Keratinocyte (primary cell): ENCODE measurements at regions not wholly inside any gene's neighbourhood (a gene's known extent, or its start where the extent isn't known, plus 50 kb on each side); places are given as distances from the start of the nearest gene placed in this dataset.
"Not testable (repeated sequence)": the region's sequence is repeated elsewhere in the genome, so short reads cannot be mapped to it uniquely, and the experiment has no call there.

Experiments
- DNase-seq: peaks from one replicate; pipeline ENCODE4 v3.0.0-alpha.2; 2011; ENCODE audit warnings: low read depth, missing footprints, low spot score
- FAIRE-seq: peaks from 2 replicates; lab custom pipeline; 2011; peaks lifted over from hg19 to GRCh38; lab: Jason Lieb, UNC
- H2AFZ ChIP-seq: 2 replicates; pipeline ENCODE4 v1.6.0; 2012; ENCODE audit warnings: low read length, control low read depth, inconsistent platforms; ENCODE audit not compliant: control insufficient read depth
- H3K27ac ChIP-seq: 2 replicates; pipeline ENCODE4 v1.5.1; 2011; ENCODE audit warnings: low read length; ENCODE audit not compliant: control insufficient read depth, insufficient read depth
- H3K27me3 ChIP-seq: 3 replicates; pipeline ENCODE4 v1.6.0; 2011; ENCODE audit warnings: low read length; ENCODE audit not compliant: control insufficient read depth, insufficient read depth; ENCODE audit errors: extremely low read depth
- H3K36me3 ChIP-seq, 2 experiments: 2 replicates in 1 of 2; 3 replicates in 1 of 2; pipeline ENCODE4 v1.5.1; 2011; ENCODE audit warnings: low read length in 2 of 2, mild to moderate bottlenecking in 1 of 2; ENCODE audit not compliant: control insufficient read depth in 2 of 2, insufficient read depth in 2 of 2; ENCODE audit errors: extremely low read depth in 1 of 2
- H3K4me1 ChIP-seq: 3 replicates; pipeline ENCODE4 v1.5.1; 2011; ENCODE audit warnings: low read length; ENCODE audit not compliant: control insufficient read depth, insufficient read depth; ENCODE audit errors: extremely low read depth
- H3K4me2 ChIP-seq: 3 replicates; pipeline ENCODE4 v1.6.0; 2011; ENCODE audit warnings: low read depth, low read length; ENCODE audit not compliant: control insufficient read depth, insufficient read depth; ENCODE audit errors: extremely low read depth
- H3K4me3 ChIP-seq, 3 experiments: fragments of 200-600 bp in 1 of 3; sonication (generic) in 1 of 3; 2 replicates in 2 of 3; 3 replicates in 1 of 3; pipeline ENCODE4 v1.5.1; 2011 to 2016; ENCODE audit warnings: low read length in 3 of 3, mild to moderate bottlenecking in 3 of 3, control low read depth in 2 of 3, inconsistent platforms in 1 of 3, low read depth in 1 of 3, mixed read lengths in 1 of 3, mixed run types in 1 of 3, moderate library complexity in 1 of 3; ENCODE audit not compliant: control insufficient read depth in 2 of 3, insufficient read depth in 2 of 3; ENCODE audit errors: extremely low read depth in 1 of 3
- H3K79me2 ChIP-seq: 2 replicates; pipeline ENCODE4 v1.6.0; 2012; ENCODE audit warnings: low read length; ENCODE audit not compliant: control insufficient read depth, insufficient read depth
- H3K9ac ChIP-seq: 3 replicates; pipeline ENCODE4 v1.6.0; 2011; ENCODE audit warnings: low read length; ENCODE audit not compliant: control insufficient read depth, insufficient read depth; ENCODE audit errors: extremely low read depth
- H3K9me1 ChIP-seq: 3 replicates; pipeline ENCODE4 v1.6.0; 2011; ENCODE audit warnings: low read length; ENCODE audit not compliant: control insufficient read depth, insufficient read depth; ENCODE audit errors: extremely low read depth
- H3K9me3 ChIP-seq: 2 replicates; pipeline ENCODE4 v1.5.1; 2012; ENCODE audit warnings: low read depth, low read length; ENCODE audit not compliant: control insufficient read depth
- H4K20me1 ChIP-seq: 3 replicates; pipeline ENCODE4 v1.6.0; 2011; ENCODE audit warnings: low read length; ENCODE audit not compliant: control insufficient read depth, insufficient read depth; ENCODE audit errors: extremely low read depth
- CTCF ChIP-seq, 3 experiments: IDR thresholded peaks in 1 of 3; conservative IDR thresholded peaks in 1 of 3; optimal IDR thresholded peaks in 1 of 3; 2 replicates in 2 of 3; 3 replicates in 1 of 3; pipeline versions ENCODE3 to v1.5.1; 2011; ENCODE audit warnings: low read length in 3 of 3, mild to moderate bottlenecking in 3 of 3, moderate library complexity in 2 of 3, control low read depth in 1 of 3, inconsistent platforms in 1 of 3; ENCODE audit not compliant: insufficient read depth in 2 of 3; ENCODE audit errors: extremely low read depth in 1 of 3
- EZH2 ChIP-seq: IDR thresholded peaks from one replicate; pipeline ENCODE4 v1.6.1; 2012; ENCODE audit warnings: inconsistent platforms, mild to moderate bottlenecking, low read length, moderate library complexity
- dilution Hi-C: fragments of 300-500 bp; cut with MboI; formaldehyde crosslinking; loops from one replicate; pipeline ENCODE4 v1.7.0; 2020; ENCODE audit warnings: low sequenced_read_pairs; ENCODE audit not compliant: extremely low pct_ligation_motif_present

DNA sequence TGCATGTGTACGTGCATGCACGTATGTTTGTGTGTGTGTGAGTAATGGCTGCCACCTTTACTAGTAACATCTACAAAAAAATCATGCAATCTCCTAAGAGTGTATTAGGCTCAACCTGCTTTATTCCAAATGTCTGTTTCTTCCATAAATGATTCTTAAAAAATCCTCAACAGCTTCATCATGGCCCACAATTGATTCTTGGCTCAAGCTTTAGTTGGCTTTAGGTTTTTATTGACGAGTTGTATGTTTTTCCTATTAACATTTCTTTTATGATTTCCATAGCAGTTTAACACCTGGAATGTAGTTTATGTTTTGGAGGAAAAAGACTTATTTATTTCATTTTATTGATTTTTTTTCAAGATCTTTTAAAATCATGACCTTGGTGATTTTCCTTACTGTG lies 121.9 kb upstream of the RAB18 start:
- H2AFZ ChIP-seq = no peak overlapping the region

GRCh38 chr10:27380929-27381358 lies 123.2 kb upstream of the RAB18 start:
- no peak overlapping the region for H3K4me2 ChIP-seq
- FAIRE-seq = no peak
- no peaks in the 10 kb centered on the region for H3K9me3 ChIP-seq
- no peak for DNase-seq
- H3K27ac ChIP-seq = no peak overlapping the region
- no peaks in the 10 kb centered on the region for H3K27me3 ChIP-seq
- H3K9me1 ChIP-seq = no peaks in the 10 kb centered on the region
- H3K9ac ChIP-seq = no peak overlapping the region
- no peaks in the 10 kb centered on the region for H4K20me1 ChIP-seq
- no peaks in the 10 kb centered on the region for H3K79me2 ChIP-seq
- TF ChIP-seq EZH2 (no peak), CTCF (optimal IDR thresholded peaks at IDR 0.05 in 1 of 3, IDR thresholded peaks at IDR 0.05 in 1 of 3, conservative IDR thresholded peaks at IDR 0.05 in 1 of 3; ENCODE audit: extremely low read depth in 1 of 3, insufficient read depth in 2 of 3, low read length in 3 of 3) (no peak)
- no peak overlapping the region for H2AFZ ChIP-seq
- H3K36me3 ChIP-seq = no peaks in the 10 kb centered on the region
- dilution Hi-C loops = no loop called here
- no peak overlapping the region for H3K4me3 ChIP-seq
- H3K4me1 ChIP-seq = peaks cover 4% of the 10 kb centered on the region

More for the DNA sequence above, 121.9 kb upstream of the RAB18 start:
- no peaks in the 10 kb centered on the region for H3K9me1 ChIP-seq
- H3K27ac ChIP-seq = no peak overlapping the region
- H3K9ac ChIP-seq = no peak overlapping the region
- H3K4me2 ChIP-seq = no peak overlapping the region
- DNase-seq (no peak), FAIRE-seq (no peak)
- H3K27me3 ChIP-seq = no peaks in the 10 kb centered on the region
- no peaks in the 10 kb centered on the region for H3K36me3 ChIP-seq
- dilution Hi-C loops = no loop called here
- peaks cover 4% of the 10 kb centered on the region for H3K4me1 ChIP-seq
- TF ChIP-seq CTCF (optimal IDR thresholded peaks at IDR 0.05 in 1 of 3, IDR thresholded peaks at IDR 0.05 in 1 of 3, conservative IDR thresholded peaks at IDR 0.05 in 1 of 3; ENCODE audit: extremely low read depth in 1 of 3, insufficient read depth in 2 of 3, low read length in 3 of 3) (no peak), EZH2 (no peak)
- no peaks in the 10 kb centered on the region for H3K9me3 ChIP-seq
- no peaks in the 10 kb centered on the region for H3K79me2 ChIP-seq
- H4K20me1 ChIP-seq = no peaks in the 10 kb centered on the region
- H3K4me3 ChIP-seq = no peak overlapping the region

GRCh38 chr10:27379041-27379440 lies 125.1 kb upstream of the RAB18 start:
- H3K4me1 ChIP-seq, H3K4me3 ChIP-seq, FAIRE-seq, H3K9ac ChIP-seq, H4K20me1 ChIP-seq, H2AFZ ChIP-seq, H3K4me2 ChIP-seq, H3K9me1 ChIP-seq, DNase-seq, dilution Hi-C loops, H3K27ac ChIP-seq, H3K36me3 ChIP-seq, H3K27me3 ChIP-seq, H3K79me2 ChIP-seq, H3K9me3 ChIP-seq: not testable (repeated sequence)
